ENCODE measurements at regions not wholly inside any gene's neighbourhood (a gene's known extent, or its start where the extent isn't known, plus 50 kb on each side); places are given as distances from the start of the nearest gene placed in this dataset.
"Not testable (repeated sequence)": the region's sequence is repeated elsewhere in the genome, so short reads cannot be mapped to it uniquely, and the experiment has no call there.

DNA sequence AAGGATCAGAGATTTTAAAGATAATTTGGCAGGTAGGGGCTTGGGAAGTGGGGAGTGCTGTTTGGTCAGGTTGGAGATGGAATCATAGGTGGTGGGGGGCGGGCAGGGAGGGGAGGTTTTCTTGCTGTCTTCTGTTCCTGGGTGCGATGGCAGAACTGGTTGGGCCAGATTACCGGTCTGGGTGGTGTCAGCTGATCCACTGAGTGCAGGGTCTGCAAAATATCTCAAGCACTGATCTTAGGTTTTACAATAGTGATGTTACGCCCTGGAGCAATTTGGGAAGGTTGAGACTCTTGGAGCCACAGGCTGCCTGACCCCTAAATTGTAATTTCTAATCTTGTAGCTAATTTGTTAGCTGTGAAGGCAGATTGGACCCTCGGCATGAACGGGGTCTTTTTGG is 78.0 kb upstream of the PARP8 start:
- not testable (repeated sequence) for DNase-seq (ENCODE audit: low spot score); FAIRE-seq

DNA sequence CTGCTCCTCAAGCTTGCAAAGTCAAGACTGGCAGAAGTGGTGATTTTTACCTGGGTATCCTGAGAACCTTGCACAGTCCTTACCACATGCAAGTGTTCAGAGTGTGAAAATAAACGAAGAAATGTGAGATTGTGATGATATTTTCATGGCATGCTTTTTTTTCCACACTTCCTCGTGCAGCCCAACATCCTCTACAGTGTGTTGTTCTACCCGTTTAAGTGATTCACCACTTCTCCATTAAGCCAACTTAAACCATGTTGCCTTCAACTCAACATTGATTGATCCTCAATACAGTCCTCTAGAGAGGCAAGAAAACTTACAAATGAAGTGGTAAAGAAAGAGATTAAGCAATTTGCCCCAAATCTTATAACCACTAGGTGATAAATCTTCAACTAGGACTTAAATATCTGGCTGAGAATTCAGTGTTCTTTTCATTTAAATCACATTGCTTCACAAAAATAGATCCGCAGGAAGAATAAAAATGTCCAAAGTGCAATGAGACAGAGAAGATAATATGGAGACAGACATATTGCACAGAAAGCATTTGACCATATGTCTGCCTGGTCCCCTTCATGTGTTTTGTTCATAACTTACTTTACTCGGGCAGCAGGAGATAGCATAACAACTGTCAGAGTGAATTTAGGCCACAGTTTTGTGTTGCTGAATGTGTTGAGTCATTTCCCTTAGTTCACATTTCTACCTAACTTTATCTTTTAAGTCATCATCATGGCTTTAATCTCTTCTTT is 75.8 kb upstream of the PARP8 start:
- FAIRE-seq = not testable (repeated sequence)

DNA sequence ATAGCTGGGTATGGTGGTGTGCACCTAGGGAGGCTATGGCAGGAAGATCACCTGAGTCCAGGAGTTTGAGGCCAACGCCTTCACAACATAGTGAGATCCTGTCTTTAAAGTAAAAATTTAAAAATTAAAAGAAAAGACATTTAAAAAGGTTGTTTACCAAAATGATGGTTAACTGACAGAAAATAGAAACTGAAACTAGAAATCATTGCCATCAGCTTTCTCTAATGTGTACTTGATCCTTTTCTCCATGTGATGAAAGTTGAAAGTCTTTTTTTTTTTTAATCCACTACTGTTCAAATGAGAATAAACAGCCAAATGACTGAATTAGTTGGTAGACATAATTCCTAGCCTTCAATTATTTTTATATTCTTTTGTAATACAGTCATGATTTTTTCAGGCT is 75.1 kb upstream of the PARP8 start:
- not testable (repeated sequence) for FAIRE-seq; DNase-seq (ENCODE audit: low spot score)

More for the DNA sequence above, 75.8 kb upstream of the PARP8 start:
- DNase-seq (ENCODE audit: low spot score) = not testable (repeated sequence)

DNA sequence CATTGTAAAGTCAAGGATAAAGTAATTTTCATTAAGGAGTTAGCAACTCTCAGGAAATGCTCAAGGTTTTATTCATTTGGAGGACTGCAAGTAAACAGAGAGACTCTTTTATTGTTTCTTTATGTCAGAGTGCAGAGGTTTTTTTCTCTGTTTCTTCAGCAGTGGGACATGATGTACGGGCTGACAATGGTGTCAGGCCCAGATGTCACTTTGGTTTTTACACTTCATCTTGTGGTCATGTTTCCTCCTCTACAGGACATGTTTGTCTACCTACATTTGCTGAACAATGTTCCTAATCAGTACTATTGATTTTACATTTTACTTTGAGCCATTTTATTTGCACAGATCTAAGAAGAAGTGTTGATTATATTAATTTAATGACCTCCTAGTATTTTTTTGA is 72.8 kb upstream of the PARP8 start:
- no peak for FAIRE-seq
- DNase-seq (ENCODE audit: low spot score) = no peak

DNA sequence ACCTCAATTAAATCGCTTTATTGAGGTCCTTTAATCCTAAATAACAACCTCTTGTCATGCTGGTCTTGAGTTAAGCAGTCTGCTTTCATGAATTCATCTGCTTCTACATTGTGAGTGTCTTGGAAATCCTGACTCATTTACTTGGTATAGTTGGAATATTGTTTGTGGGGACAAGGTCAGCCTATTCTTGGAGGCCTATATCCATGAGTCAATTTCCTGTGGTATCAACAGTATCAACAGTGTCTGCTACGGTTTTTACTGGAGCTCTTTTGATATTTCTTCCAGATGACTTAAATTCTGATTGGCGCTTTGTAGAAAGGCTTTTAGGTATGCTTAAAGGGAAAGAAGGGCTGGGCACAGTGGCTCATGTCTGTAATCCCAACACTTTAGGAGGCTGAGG is 71.2 kb upstream of the PARP8 start:
- DNase-seq (ENCODE audit: low spot score) (no peak), FAIRE-seq (no peak)

DNA sequence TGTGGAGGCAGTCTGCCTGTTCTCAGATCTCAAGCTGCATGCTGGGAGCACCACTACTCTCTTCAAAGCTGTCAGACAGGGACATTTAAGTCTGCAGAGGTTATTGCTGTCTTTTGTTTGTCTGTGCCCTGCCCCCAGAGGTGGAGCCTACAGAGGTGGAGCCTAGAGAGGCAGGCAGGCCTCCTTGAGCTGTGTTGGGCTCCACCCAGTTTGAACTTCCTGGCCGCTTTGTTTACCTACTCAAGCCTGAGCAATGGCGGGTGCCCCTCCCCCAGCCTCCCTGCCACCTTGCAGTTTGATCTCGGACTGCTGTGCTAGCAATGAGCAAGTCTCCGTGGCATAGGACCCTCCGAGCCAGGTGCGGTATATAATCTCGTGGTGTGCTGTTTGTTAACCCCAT is 64.9 kb upstream of the PARP8 start:
- FAIRE-seq; DNase-seq (ENCODE audit: low spot score): not testable (repeated sequence)

DNA sequence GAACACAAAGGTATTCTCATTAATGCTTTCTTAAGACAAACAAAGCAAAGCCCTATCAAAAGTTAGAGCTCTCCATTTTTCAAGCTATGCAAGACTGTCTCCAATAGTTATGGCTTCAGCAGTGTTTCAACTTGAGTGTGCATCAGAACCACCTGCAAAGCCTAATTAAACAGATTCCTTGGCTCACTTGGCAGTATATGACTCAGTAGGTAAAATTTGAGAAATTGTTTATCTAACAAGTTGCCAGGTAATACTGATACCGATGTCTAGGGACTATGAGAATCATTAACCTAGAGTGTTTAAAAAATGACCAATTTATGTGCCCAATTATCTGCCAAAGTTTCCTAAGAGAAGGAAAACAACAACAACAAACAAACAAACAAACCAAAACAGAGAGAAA is 60.3 kb upstream of the PARP8 start:
- FAIRE-seq (no peak), DNase-seq (ENCODE audit: low spot score) (no peak)

DNA sequence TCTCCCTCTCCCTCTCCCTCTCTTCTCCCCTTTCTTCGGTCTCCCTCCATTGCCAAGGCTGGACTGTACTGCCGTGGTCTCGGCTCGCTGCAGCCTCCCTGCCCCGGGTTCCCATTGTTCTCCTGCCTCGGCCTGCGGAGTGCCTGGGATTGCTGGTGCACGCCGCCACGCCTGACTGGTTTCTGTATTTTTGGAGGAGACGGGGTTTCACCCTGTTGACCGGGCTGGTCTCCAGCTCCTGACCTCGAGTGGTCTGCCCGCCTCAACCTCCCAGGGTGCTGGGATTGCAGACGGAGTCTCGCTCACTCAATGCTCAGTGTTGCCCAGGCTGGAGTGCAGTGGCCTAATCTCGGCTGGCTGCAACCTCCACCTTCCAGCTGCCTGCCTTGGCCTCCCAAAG is 59.0 kb upstream of the PARP8 start:
- not testable (repeated sequence) for FAIRE-seq; DNase-seq (ENCODE audit: low spot score)

DNA sequence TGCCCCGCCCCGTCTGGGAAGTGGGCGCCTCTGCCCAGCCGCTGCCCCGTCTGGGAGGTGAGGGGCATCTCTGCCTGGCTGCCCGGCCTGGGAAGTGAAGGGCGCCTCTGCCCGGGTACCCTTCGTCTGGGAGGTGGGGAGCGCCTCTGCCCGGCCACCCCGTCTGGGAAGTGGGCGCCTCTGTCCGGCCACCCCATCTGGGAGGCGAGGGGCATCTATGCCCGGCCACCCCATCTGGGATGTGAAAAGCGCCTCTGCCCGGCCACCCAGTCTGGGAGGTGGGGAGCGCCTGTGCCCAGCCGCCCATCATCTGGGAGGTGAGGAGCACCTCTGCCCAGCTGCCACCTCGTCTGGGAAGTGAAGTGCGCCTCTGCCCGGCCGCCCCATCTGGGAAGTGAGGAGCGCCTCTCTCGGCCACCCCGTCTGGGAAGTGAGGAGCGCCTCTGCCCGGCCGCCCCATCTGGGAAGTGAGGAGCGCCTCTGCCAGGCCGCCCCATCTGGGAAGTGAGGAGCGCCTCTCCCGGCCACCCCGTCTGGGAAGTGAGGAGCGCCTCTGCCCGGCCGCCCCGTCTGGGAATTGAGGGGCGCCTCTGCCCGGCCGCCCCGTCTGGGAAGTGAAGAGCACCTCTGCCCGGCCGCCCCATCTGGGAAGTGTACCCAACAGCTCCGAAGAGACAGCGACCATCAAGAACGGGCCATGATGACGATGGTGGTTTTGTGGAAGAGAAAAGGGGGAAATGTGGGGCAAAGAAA is 58.3 kb upstream of the PARP8 start:
- FAIRE-seq; DNase-seq (ENCODE audit: low spot score): not testable (repeated sequence)

DNA sequence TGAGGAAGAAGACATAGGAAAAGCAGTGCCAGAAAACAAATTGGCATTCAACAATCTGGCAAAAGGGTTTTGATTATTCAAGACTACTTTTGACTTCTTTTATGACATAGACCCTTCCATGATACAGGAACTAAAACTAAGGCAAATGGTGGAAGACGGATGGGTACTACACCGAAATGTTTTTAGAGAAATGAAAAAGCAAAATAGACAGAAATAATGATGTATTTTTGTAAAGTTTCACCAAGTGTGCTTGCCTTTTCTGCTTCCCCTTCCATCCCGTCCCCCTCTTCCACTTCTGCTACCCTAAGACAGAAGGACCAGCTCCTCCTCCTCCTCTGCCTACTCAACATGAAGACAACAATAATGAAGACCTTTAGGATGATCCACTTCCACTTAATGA is 53.4 kb upstream of the PARP8 start:
- FAIRE-seq; DNase-seq (ENCODE audit: low spot score): not testable (repeated sequence)
